HG03520 (cell line): ENCODE measurements at regions not wholly inside any gene's neighbourhood (a gene's known extent, or its start where the extent isn't known, plus 50 kb on each side); places are given as distances from the start of the nearest gene placed in this dataset.
"Not testable (repeated sequence)": the region's sequence is repeated elsewhere in the genome, so short reads cannot be mapped to it uniquely, and the experiment has no call there.

ENCODE experiments used
- ATAC-seq: cut with Tn5 transposase; IDR thresholded peaks from one replicate; pipeline ENCODE4 v1.9.1; 2021; ENCODE audit warnings: mild to moderate bottlenecking, moderate library complexity; ENCODE audit not compliant: unreplicated experiment

- not testable (repeated sequence) for ATAC-seq
These were observed 81.5 kb downstream of the TRIM69 start for GRCh38 chr15:44817797-44818196.

DNA sequence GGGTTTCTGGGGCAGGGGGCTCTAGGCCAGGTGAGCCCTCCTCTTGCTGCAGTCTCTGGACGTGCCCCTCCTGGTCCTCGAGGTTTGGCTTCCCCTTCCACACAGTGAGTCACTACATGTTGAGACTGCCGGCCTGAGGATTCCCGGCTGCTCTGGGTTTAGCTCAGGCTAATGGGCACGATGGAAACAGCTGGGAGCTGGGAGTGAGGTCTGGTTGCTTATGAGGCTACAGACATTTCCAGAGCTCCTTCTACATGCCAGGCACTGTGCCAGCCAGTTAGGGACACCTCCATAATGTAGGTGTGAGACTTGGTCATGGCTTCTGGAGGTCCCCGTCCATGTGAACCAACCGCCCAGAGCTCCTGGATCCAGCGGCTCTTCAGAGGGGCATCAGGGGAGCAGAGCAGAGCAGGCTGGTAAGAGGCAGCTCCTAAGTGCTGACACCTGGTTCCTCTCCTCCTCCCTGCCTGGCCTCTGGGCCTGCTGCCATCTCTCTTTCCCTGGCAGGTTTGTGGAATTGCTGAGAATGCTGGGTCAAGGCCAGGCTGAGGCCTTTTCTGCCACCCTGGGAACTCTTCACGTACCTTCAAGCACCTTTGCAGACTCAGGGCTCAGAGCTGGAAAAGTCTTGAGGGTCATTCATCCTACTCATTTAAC lies 83.1 kb downstream of the TRIM69 start:
- ATAC-seq: not testable (repeated sequence)

DNA sequence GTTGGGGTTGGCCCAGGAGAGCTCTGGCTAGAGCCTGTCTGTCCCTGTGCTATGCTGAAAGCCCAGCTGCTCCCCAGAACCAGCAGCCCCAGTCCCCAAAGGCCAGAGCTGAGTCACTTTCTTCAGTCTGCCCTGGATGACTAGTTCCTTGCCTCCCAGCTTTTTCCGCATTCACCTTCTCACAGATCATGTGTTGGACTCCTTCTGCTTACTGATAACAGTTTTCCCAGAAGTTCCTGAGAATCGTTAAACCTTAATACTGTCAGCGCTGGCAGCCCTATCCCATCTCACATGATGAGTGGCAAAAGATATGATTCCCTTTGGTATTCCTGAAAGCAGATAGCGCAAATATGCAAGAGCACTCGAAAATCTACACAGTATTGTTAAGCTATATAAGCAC lies 84.2 kb downstream of the TRIM69 start:
- not testable (repeated sequence) for ATAC-seq

GRCh38 chr15:44820967-44821366 lies 84.6 kb downstream of the TRIM69 start:
- ATAC-seq: not testable (repeated sequence)

DNA sequence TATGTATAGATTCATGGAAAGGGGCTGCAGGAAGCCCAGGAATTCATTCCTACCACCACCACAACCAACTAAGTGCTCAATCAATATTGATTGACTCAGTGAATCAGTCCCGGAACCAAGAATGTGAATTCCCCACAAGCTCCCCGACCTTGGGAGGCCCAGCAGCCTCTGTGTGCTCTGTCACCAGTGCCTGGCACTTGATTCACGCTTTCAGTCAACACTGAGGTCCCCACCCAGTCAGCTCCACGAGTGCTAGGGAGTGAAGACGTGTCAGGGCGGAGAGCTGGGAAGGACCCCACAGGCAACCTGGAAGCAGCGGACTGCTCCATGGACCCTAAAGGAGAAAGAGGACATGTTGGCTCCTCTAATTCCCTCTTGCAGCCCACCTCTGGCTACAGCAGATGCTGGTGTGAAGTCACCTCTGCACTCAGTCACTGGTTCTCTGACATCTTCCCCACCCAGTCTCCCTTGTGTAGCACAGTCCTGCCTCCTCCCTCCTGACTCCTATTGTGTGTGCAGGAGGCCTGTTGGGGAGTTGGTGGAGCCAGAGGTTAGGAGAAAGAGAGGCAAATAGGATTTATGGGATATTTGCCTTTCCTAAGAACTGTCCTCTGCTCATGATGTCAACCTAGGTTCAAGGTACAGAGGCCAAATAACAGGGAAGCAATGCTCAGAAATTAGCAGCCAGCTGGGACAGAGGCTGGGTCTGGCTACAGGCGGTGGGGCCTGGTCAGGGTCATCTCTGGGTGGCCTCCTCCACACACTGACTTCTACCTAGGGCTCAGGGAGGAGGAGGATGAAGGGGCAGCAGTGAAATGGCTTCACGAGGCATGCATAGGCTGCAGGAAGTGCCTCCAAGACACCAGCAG lies 88.2 kb downstream of the TRIM69 start:
- ATAC-seq: not testable (repeated sequence)

DNA sequence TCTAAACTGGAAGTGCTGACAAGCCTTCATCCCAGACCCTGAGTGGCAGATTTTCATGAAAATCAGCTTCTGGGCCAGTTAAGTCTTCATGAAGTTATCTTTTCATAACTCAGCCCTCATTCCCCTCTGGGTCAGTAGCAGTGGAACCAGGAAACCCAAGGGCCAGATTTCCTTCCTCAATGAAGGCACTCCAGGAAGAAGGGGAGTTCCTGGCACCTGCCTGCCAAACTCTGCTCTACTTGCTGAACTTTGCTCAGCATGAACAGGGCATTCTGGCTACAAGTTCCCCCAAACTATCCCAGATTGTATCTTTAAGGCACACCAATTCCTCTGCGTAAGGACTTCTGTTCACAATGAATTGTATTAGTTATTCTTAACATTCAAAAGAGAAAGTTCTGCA lies 90.3 kb downstream of the TRIM69 start:
- ATAC-seq: not testable (repeated sequence)

- ATAC-seq: not testable (repeated sequence)
These were observed 92.0 kb downstream of the TRIM69 start for GRCh38 chr15:44828229-44828914.

DNA sequence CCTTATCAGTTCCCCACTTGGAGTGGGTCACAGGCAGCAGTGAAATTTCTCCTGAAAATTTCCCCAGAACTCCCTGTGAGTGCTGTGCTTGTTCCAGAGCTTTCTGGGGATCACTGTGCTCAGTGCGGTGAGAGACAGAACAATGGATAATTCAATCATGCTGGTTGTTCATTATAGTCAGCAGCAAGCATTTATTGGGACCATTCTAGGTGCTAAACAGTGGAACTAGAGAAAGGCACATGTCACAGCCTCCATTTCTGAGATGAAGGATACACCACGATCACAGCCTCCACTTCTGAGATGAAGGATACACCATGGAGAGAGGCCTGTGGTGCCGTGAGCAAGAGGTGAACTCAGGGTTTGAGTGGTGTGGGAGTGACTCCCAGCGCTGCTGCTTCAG lies 92.8 kb downstream of the TRIM69 start:
- ATAC-seq: not testable (repeated sequence)

GRCh38 chr15:44830692-44831408 lies 94.5 kb downstream of the TRIM69 start:
- ATAC-seq: not testable (repeated sequence)

GRCh38 chr15:44831409-44831741 lies 95.0 kb downstream of the TRIM69 start:
- not testable (repeated sequence) for ATAC-seq

- ATAC-seq: not testable (repeated sequence)
These were observed 95.8 kb downstream of the TRIM69 start for GRCh38 chr15:44832133-44832532.

DNA sequence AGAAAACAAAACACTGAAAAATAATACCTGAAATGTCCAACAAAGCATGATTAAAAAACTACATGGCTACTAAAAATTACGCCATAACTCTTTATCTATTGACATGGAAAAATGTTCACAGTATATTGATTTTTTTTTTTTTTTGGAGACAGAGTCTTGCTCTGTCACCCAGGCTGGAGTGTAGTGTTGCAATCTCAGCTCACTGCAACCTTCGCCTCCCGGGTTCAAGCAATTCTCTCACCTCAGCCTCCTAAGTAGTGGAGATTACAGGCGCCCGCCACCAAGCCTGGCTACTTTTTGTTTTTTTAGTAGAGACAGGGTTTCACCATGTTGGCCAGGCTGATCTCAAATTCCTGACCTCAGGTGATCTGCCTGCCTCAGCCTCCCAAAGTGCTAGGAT lies 96.8 kb downstream of the TRIM69 start:
- ATAC-seq: not testable (repeated sequence)

DNA sequence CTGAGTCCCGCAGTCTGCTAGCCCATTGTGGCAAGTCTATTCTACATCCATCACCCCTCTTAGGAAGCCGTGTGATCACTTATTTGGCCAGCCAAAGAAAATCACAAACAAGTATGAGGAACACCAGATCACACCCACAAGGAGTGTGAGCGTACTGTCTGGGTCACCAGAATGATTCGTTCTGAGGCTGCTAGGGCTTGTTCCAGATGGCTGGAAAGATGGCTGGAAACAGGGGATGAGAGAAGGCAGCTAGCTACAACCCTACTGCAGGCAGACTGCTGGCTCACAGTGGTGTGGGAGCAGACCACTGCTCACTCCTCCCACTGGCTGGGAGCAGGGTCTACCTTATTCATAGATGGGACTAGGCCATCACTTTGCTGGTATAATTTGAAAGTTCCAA lies 97.4 kb downstream of the TRIM69 start:
- ATAC-seq: not testable (repeated sequence)

GRCh38 chr15:44835082-44835481 lies 98.8 kb downstream of the TRIM69 start:
- ATAC-seq: not testable (repeated sequence)

DNA sequence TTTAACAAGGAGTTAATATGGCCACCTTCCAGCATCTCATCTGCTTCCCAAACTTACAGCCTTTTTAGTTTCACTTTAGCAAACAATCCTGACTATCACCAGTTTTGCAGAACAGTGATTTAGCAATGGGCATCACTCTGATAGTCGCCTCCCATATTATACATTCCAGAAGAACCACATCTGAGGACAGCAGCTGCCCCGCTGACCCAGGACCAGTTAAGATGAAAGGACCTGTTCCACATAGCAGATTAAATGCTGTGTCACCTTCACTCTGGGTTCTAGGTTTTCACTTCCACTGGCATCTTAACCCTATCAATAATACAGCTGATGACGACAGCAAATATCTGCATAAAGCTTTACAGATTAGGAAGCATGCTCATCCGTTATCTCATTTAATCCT lies 99.8 kb downstream of the TRIM69 start:
- no peak for ATAC-seq

GRCh38 chr15:44838929-44839328 lies 102.6 kb downstream of the TRIM69 start:
- not testable (repeated sequence) for ATAC-seq

DNA sequence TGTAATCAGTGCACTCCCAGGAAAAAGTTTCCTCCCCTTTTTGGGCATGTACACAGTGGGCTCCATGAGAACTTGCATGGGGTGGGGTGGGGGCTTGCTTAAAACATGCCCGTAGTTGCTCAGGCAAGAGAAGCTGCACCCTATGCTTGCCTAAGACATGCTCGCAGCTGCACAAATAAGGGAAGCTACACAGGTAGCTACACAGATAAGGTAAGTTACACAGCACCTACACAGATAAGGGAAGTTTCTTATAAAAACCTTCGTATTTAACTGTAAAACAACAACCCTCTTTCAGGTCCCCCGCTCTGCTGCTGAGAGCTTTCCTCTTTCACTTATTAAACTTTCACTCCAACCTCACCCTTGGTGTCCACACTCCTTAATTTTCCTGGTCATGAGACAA lies 105.4 kb downstream of the TRIM69 start:
- ATAC-seq: not testable (repeated sequence)

- ATAC-seq: not testable (repeated sequence)
These were observed 106.6 kb downstream of the TRIM69 start for GRCh38 chr15:44842883-44843282.

- ATAC-seq: not testable (repeated sequence)
These were observed 108.6 kb downstream of the TRIM69 start for GRCh38 chr15:44844936-44845335.

DNA sequence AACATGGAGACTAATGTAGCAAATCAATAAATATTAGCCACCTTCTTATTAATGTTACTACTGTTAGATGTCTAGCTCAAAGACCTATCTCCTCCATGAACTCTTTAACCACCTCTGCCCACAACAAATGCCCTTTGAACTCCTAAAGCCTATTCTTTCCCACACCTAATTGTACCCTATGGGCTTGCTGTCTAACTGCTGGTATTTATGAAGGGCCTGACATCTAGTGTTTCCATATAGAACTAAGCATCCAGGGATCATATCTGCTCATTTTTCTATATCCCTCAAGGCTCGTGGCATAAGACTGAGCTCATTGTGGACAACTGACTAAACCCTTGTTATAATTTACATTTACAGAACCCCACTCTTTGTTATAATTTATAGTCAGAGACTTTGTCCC lies 109.8 kb downstream of the TRIM69 start:
- ATAC-seq: not testable (repeated sequence)

DNA sequence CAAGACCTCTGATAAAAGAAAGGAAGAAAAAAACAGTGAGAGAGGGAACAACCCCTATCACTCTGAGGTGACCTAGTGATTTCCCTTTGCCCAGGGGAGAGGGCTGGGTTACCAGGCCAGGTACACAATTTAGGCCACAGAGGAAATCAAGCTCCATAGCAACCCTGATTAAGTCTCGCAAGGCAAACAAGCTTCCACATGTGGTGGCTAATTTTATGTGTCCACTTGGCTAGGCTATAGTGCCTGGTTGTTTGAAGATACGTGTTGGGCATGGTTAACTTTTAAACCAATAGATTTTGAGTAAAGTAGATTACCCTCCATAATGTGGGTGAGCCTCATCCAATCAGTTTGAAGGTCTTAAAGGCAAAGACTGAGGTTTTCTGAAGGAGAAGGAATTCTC lies 108.9 kb upstream of the TERB2 start:
- ATAC-seq: not testable (repeated sequence)
